PFSK-1 (cell line): ENCODE measurements at regions not wholly inside any gene's neighbourhood (a gene's known extent, or its start where the extent isn't known, plus 50 kb on each side); places are given as distances from the start of the nearest gene placed in this dataset.

Experiments used
- POLR2AphosphoS5 ChIP-seq: IDR thresholded peaks from 2 replicates; pipeline ENCODE4 v1.6.1; 2012; ENCODE audit warnings: low read depth, mild to moderate bottlenecking, control low read depth, low read length, moderate library complexity
- TAF1 ChIP-seq: IDR thresholded peaks from 2 replicates; pipeline ENCODE4 v1.6.1; 2012; ENCODE audit warnings: low read length, control low read depth, borderline replicate concordance; ENCODE audit not compliant: insufficient read depth
- TF ChIP-seq, protein P1 (sequence below), 2 experiments: IDR thresholded peaks; 2 replicates each; pipeline versions ENCODE4 v1.6.1 to v1.8.0; 2011 to 2012; ENCODE audit warnings: low read depth in 2 of 2, low read length in 2 of 2, control low read depth in 1 of 2, inconsistent platforms in 1 of 2, mild to moderate bottlenecking in 1 of 2, moderate library complexity in 1 of 2; ENCODE audit not compliant: insufficient read depth in 1 of 2

- no peak for TF ChIP-seq TAF1
- no peak for TF ChIP-seq POLR2AphosphoS5
- TF ChIP-seq, protein P1, sequence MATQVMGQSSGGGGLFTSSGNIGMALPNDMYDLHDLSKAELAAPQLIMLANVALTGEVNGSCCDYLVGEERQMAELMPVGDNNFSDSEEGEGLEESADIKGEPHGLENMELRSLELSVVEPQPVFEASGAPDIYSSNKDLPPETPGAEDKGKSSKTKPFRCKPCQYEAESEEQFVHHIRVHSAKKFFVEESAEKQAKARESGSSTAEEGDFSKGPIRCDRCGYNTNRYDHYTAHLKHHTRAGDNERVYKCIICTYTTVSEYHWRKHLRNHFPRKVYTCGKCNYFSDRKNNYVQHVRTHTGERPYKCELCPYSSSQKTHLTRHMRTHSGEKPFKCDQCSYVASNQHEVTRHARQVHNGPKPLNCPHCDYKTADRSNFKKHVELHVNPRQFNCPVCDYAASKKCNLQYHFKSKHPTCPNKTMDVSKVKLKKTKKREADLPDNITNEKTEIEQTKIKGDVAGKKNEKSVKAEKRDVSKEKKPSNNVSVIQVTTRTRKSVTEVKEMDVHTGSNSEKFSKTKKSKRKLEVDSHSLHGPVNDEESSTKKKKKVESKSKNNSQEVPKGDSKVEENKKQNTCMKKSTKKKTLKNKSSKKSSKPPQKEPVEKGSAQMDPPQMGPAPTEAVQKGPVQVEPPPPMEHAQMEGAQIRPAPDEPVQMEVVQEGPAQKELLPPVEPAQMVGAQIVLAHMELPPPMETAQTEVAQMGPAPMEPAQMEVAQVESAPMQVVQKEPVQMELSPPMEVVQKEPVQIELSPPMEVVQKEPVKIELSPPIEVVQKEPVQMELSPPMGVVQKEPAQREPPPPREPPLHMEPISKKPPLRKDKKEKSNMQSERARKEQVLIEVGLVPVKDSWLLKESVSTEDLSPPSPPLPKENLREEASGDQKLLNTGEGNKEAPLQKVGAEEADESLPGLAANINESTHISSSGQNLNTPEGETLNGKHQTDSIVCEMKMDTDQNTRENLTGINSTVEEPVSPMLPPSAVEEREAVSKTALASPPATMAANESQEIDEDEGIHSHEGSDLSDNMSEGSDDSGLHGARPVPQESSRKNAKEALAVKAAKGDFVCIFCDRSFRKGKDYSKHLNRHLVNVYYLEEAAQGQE (IDR thresholded peaks at IDR 0.05; ENCODE audit: insufficient read depth in 1 of 2, low read depth in 2 of 2, low read length in 2 of 2) = no peak
These were observed 118.7 kb upstream of the ZBTB40 start for GRCh38 chr1:22332795-22333499.
